NT2/D1 (cell line): ENCODE measurements at regions not wholly inside any gene's neighbourhood (a gene's known extent, or its start where the extent isn't known, plus 50 kb on each side); places are given as distances from the start of the nearest gene placed in this dataset.

ENCODE experiments used
- SUZ12 ChIP-seq: IDR thresholded peaks from 2 replicates; pipeline ENCODE4 v1.6.1; 2011; ENCODE audit not compliant: insufficient read length, insufficient read depth; ENCODE audit errors: extremely low read depth
- YY1 ChIP-seq: IDR thresholded peaks from 2 replicates; pipeline ENCODE4 v1.6.1; 2011; ENCODE audit not compliant: insufficient read length, insufficient read depth

DNA sequence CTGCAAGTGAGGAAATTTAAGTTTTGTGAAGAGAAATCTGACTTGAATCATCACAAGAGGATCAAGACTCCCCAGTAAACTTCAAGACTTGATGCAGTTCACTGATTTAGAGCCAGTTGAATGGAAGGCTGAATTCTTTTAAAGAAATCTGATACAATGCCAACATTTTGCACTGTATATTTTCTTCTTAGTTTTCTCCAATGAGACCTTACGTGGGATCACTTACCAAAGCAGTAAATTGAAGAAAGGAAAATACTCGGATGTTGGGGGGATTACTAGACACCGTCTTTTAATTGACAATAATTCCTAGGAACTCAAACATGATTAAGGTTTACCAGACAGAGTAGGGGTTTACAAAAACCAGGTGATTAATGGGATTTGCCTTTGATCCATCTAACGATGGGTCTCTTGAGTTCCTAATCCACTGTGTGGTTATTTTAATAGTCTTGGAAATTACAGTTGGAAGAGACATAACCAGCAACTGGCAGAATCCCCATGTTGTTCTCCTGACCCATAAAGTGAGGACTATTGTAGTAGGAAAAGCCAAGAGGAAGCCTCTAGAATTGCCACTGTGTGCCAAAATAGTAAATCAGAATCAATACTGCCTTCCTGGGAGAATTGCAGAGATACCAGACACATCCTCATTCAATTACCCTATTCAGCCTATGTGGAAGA is 354.5 kb downstream of the PID1 start:
- TF ChIP-seq SUZ12 = no peak
- no peak for TF ChIP-seq YY1
